SU-DHL-6 (cell line): ENCODE measurements at regions not wholly inside any gene's neighbourhood (a gene's known extent, or its start where the extent isn't known, plus 50 kb on each side); places are given as distances from the start of the nearest gene placed in this dataset.

Experiments used
- EZH2phosphoT487 ChIP-seq: fragments of 200-600 bp; sonication (generic), shearing (Covaris generic); conservative IDR thresholded peaks from 2 replicates; pipeline ENCODE4 v1.6.1; 2018; ENCODE audit warnings: mild to moderate bottlenecking, antibody characterized with exemption, low read length, moderate library complexity, mixed read lengths
- TF ChIP-seq, protein P1 (sequence below): fragments of 200-600 bp; sonication (generic); IDR thresholded peaks from one replicate; pipeline ENCODE4 v1.5.1; 2017; ENCODE audit warnings: antibody characterized with exemption, mild to moderate bottlenecking, low read length, moderate library complexity; ENCODE audit not compliant: insufficient read depth, poor library complexity, severe bottlenecking

DNA sequence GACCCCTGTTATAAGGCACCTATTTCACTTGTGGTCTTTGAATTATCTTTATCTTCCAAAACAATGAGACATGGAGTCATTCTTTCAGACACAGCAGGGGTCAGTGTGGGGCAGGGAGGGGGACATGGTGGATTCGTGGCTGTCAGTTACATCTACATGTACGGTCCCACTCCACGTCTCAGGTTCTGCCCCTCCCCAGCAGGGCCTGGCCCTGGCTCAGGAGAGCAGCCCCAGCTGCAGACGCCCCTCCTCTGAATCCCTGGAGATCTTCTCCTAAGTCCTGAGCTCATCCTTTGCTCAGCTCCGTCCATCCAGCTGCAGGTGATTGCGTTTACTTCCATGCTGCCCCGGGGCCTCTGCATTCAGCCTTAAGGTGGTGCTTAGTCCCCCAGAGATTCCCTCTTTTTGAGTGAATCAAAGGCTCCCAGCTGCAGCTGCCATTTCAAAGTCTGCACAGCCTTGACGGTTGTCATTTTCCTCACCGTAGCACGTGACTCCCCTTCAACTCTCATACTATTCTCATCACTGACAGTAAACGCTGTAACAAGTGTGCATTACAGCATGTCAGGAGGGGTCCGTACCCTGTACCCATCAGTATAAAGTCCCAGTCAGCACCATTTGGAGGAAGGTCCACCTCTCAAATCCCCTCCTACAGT is 113.4 kb upstream of the TCERG1L start:
- TF ChIP-seq, protein P1, sequence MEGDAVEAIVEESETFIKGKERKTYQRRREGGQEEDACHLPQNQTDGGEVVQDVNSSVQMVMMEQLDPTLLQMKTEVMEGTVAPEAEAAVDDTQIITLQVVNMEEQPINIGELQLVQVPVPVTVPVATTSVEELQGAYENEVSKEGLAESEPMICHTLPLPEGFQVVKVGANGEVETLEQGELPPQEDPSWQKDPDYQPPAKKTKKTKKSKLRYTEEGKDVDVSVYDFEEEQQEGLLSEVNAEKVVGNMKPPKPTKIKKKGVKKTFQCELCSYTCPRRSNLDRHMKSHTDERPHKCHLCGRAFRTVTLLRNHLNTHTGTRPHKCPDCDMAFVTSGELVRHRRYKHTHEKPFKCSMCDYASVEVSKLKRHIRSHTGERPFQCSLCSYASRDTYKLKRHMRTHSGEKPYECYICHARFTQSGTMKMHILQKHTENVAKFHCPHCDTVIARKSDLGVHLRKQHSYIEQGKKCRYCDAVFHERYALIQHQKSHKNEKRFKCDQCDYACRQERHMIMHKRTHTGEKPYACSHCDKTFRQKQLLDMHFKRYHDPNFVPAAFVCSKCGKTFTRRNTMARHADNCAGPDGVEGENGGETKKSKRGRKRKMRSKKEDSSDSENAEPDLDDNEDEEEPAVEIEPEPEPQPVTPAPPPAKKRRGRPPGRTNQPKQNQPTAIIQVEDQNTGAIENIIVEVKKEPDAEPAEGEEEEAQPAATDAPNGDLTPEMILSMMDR, result no peak
- no peak for TF ChIP-seq EZH2phosphoT487
